ENCODE measurements at regions not wholly inside any gene's neighbourhood (a gene's known extent, or its start where the extent isn't known, plus 50 kb on each side); places are given as distances from the start of the nearest gene placed in this dataset.

- TF ChIP-seq CTCF (IDR thresholded peaks at IDR 0.05), result no peak
- no peak for TF ChIP-seq NPAS2 (CRISPR knock-in tag; IDR thresholded peaks at IDR 0.05; ENCODE audit: borderline replicate concordance)
- no peak for TF ChIP-seq USF2 (IDR thresholded peaks at IDR 0.05)
- TF ChIP-seq MYC (IDR thresholded peaks at IDR 0.05; ENCODE audit: borderline replicate concordance, low read length), result no peak
- no peak for TF ChIP-seq FOSL2 (IDR thresholded peaks at IDR 0.05)
- TF ChIP-seq FOSL2 (CRISPR knock-in tag; IDR thresholded peaks at IDR 0.05), result no peak
- no peak for TF ChIP-seq CHD2 (IDR thresholded peaks at IDR 0.05; ENCODE audit: low read length, partially characterized antibody)
- TF ChIP-seq MAZ (IDR thresholded peaks at IDR 0.05; ENCODE audit: borderline replicate concordance, low read depth, low read length), result no peak
- no peak for TF ChIP-seq EP300 (IDR thresholded peaks at IDR 0.05)
- no peak for TF ChIP-seq RCOR1 (IDR thresholded peaks at IDR 0.05; ENCODE audit: low read depth, low read length)
- no peak for TF ChIP-seq BHLHE40 (IDR thresholded peaks at IDR 0.05; ENCODE audit: low read depth, low read length)
Observed at GRCh38 chr12:30100741-30101140, 317.0 kb upstream of the TMTC1 start.

Data from A549 (cell line).